Head of caudate nucleus (tissue), 42 donors: ENCODE measurements at regions not wholly inside any gene's neighbourhood (a gene's known extent, or its start where the extent isn't known, plus 50 kb on each side); places are given as distances from the start of the nearest gene placed in this dataset.
"Not testable (repeated sequence)": the region's sequence is repeated elsewhere in the genome, so short reads cannot be mapped to it uniquely, and the experiment has no call there.

Source experiments
- DNase-seq, 42 donors: peaks; one replicate each; pipeline versions ENCODE4 v3.0.0 to v3.0.0-alpha.2; 2020 to 2021; ENCODE audit warnings: mixed read lengths in 7 of 42
- intact Hi-C: fragments of 100-400 bp; cut with DNase I; formaldehyde crosslinking; loops from one replicate; pipeline ENCODE4 v1.15.0; 2022

- intact Hi-C loops = no loop called here
- no peak for DNase-seq
Measured at GRCh38 chr3:109939817-109940216, 602.5 kb upstream of the DPPA4 start.

GRCh38 chr3:109943181-109943580 is 605.8 kb upstream of the DPPA4 start:
- intact Hi-C loops = no loop called here
- no peak for DNase-seq

- intact Hi-C loops = no loop called here
- DNase-seq = no peak
Measured at GRCh38 chr3:109944836-109945235, 607.5 kb upstream of the DPPA4 start.

- no peak for DNase-seq
- intact Hi-C loops = no loop called here
Measured at GRCh38 chr3:109952924-109953323, 615.6 kb upstream of the DPPA4 start.

- intact Hi-C loops = no loop called here
Measured at GRCh38 chr3:109963831-109964230, 626.5 kb upstream of the DPPA4 start.

GRCh38 chr3:109973733-109974132 is 636.4 kb upstream of the DPPA4 start:
- DNase-seq = no peak
- intact Hi-C loops = no loop called here

More at GRCh38 chr3:109963831-109964230, 626.5 kb upstream of the DPPA4 start:
- DNase-seq = no peak

- no peak for DNase-seq
- intact Hi-C loops = no loop called here
Measured at GRCh38 chr3:109977897-109978296, 640.6 kb upstream of the DPPA4 start.

- DNase-seq = no peak
Measured at GRCh38 chr3:109982201-109982600, 644.9 kb upstream of the DPPA4 start.

GRCh38 chr3:109984976-109985375 is 647.6 kb upstream of the DPPA4 start:
- intact Hi-C loops = no loop called here
- DNase-seq = no peak

More at GRCh38 chr3:109982201-109982600, 644.9 kb upstream of the DPPA4 start:
- intact Hi-C loops = no loop called here

GRCh38 chr3:109985943-109986555 is 648.7 kb upstream of the DPPA4 start:
- DNase-seq = no peak
- intact Hi-C loops = no loop called here

- DNase-seq = no peak
- intact Hi-C loops = no loop called here
Measured at GRCh38 chr3:109994853-109995252, 657.5 kb upstream of the DPPA4 start.

- no peak for DNase-seq
- intact Hi-C loops = no loop called here
Measured at GRCh38 chr3:109995377-109995776, 658.0 kb upstream of the DPPA4 start.

GRCh38 chr3:110001905-110002304 is 664.6 kb upstream of the DPPA4 start:
- intact Hi-C loops = loop anchor here (10.0 kb wide), 1 partner anchor 463 kb away; no protein-coding TSS in a partner anchor

GRCh38 chr3:110006913-110007312 is 669.6 kb upstream of the DPPA4 start:
- DNase-seq = no peak
- intact Hi-C loops = loop anchor here (10.0 kb wide), 1 partner anchor 458 kb away; no protein-coding TSS in a partner anchor

More at GRCh38 chr3:110001905-110002304, 664.6 kb upstream of the DPPA4 start:
- not testable (repeated sequence) for DNase-seq

GRCh38 chr3:110015231-110015963 is 678.1 kb upstream of the DPPA4 start:
- intact Hi-C loops = no loop called here

GRCh38 chr3:110016235-110016815 is 679.0 kb upstream of the DPPA4 start:
- intact Hi-C loops = no loop called here
- no peak for DNase-seq

More at GRCh38 chr3:110015231-110015963, 678.1 kb upstream of the DPPA4 start:
- no peak for DNase-seq

- intact Hi-C loops = no loop called here
Measured at GRCh38 chr3:110017304-110017703, 680.0 kb upstream of the DPPA4 start.

GRCh38 chr3:110021659-110022058 is 684.3 kb upstream of the DPPA4 start:
- no peak for DNase-seq
- intact Hi-C loops = no loop called here

More at GRCh38 chr3:110017304-110017703, 680.0 kb upstream of the DPPA4 start:
- no peak for DNase-seq

GRCh38 chr3:110023022-110023421 is 685.7 kb upstream of the DPPA4 start:
- DNase-seq, intact Hi-C loops: not testable (repeated sequence)

- DNase-seq = no peak
- intact Hi-C loops = no loop called here
Measured at GRCh38 chr3:110026421-110026820, 689.1 kb upstream of the DPPA4 start.
